Erythroblast (primary cell): ENCODE measurements at regions not wholly inside any gene's neighbourhood (a gene's known extent, or its start where the extent isn't known, plus 50 kb on each side); places are given as distances from the start of the nearest gene placed in this dataset.

Source experiments
- GATA1 ChIP-seq: IDR thresholded peaks from 2 replicates; pipeline ENCODE4 v1.6.1; 2011; ENCODE audit warnings: low read depth, mild to moderate bottlenecking, control low read depth, low read length, moderate library complexity
- POLR2A ChIP-seq: IDR thresholded peaks from 2 replicates; pipeline ENCODE4 v1.6.1; 2011; ENCODE audit warnings: mild to moderate bottlenecking, low read length

DNA sequence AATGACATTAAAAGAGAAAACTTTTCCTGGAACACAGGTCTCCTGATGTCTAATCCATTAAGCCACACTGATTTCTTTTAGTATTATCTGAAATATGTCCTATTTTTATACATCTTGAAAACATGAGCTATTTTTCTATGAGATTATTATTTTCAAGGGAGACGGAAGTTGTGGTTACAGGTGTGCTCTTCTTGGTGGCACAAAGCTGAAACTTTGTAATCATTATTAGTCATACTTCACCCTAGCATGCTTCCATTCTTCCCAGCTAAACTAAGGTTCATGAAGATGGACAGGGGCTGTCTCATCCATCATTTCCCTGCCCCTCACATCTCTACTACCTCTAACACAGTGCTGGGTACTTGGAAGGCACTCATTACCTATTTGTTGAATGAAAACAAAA is 85.6 kb upstream of the POU1F1 start:
- TF ChIP-seq POLR2A (no peak), GATA1 (no peak)
